Activated T-helper 2 cell treated with anti-CD3 and anti-CD28 coated beads, Interferon-gamma antibody, Interleukin-2, Interleukin-4, amounts not matched to agents 10 μg/mL and 5 μg/mL and 100 μg/mL, durations not matched to agents 14 hours and 24 hours and 36 hours (primary cell): ENCODE measurements at regions not wholly inside any gene's neighbourhood (a gene's known extent, or its start where the extent isn't known, plus 50 kb on each side); places are given as distances from the start of the nearest gene placed in this dataset.

Source experiments
- DNase-seq: peaks from one replicate; pipeline ENCODE4 v3.0.0; 2021; ENCODE audit warnings: low spot score
- H3K27ac Mint-ChIP-seq: one replicate; pipeline ENCODE4 v1.8.0; 2021; ENCODE audit warnings: mixed read lengths
- H3K27me3 Mint-ChIP-seq: one replicate; pipeline ENCODE4 v1.8.0; 2021; ENCODE audit warnings: low read depth, mixed read lengths
- H3K36me3 Mint-ChIP-seq: one replicate; pipeline ENCODE4 v1.8.0; 2021; ENCODE audit warnings: low read depth, mixed read lengths
- H3K4me1 Mint-ChIP-seq: one replicate; pipeline ENCODE4 v1.8.0; 2021; ENCODE audit warnings: low read depth, mixed read lengths
- H3K4me3 Mint-ChIP-seq: one replicate; pipeline ENCODE4 v1.8.0; 2021; ENCODE audit warnings: low read depth, mild to moderate bottlenecking, moderate library complexity, mixed read lengths
- H3K9me3 Mint-ChIP-seq: one replicate; pipeline ENCODE4 v1.8.0; 2021; ENCODE audit warnings: mixed read lengths
- intact Hi-C: fragments of 100-400 bp; cut with micrococcal nuclease; formaldehyde crosslinking; loops from one replicate; pipeline ENCODE4 v1.15.1; 2023

DNA sequence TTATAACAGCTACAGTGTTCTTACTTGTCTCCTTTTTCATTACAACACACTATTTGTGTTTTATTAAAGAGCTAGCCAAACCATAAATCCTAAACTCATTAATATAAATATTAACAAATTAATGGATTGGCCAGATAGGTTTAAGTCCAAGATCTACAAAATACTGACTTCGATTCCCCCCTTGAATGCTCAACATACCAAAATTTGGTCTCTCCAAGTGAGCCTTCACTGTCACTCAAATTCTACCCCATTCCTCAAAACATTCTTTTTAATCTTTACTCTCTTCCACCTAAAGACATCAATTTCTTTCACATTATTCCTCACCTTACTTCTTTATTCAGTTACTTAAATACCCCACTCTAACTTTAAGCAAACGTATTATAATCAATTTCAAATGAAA lies 281.5 kb downstream of the ICOS start:
- peaks cover 7% of the 10 kb centered on the region for H3K27me3 Mint-ChIP-seq
- H3K27ac Mint-ChIP-seq: no peak overlapping the region
- no peak for DNase-seq
- no peaks in the 10 kb centered on the region for H3K4me1 Mint-ChIP-seq
- no peaks in the 10 kb centered on the region for H3K9me3 Mint-ChIP-seq
- H3K4me3 Mint-ChIP-seq: no peak overlapping the region
- no peaks in the 10 kb centered on the region for H3K36me3 Mint-ChIP-seq
- intact Hi-C loops: no loop called here

- Mint-ChIP-seq H3K9me3 (no peaks in the 10 kb centered on the region), H3K4me1 (no peaks in the 10 kb centered on the region), H3K27ac (no peak overlapping the region), H3K4me3 (no peak overlapping the region), H3K36me3 (no peaks in the 10 kb centered on the region), H3K27me3 (peaks cover 8% of the 10 kb centered on the region)
- intact Hi-C loops: no loop called here
- DNase-seq: no peak
Measured at GRCh38 chr2:204219196-204219595, 282.6 kb downstream of the ICOS start.

DNA sequence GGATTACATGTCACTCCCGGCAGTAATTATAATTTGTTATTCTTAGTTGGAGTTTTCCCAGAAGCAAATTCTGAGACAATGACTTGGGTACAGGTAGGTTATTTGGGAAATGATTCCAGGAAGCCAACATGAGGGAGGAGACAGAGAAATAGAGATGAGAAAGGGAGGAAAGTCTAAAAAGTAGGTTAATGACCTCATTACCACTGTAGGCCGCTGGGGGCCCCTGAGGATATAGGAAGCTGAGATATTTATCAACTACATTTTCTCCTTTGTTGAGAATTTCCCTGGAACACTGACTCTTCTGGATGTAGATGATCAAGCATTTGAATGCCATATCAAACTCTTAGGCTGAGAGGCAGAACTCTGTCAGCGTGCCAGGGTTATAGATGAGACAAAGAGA lies 284.3 kb downstream of the ICOS start:
- Mint-ChIP-seq H3K36me3 (no peaks in the 10 kb centered on the region), H3K27me3 (peaks cover 14% of the 10 kb centered on the region), H3K4me1 (no peaks in the 10 kb centered on the region), H3K4me3 (no peak overlapping the region), H3K27ac (no peak overlapping the region), H3K9me3 (no peaks in the 10 kb centered on the region)
- no peak for DNase-seq
- intact Hi-C loops: no loop called here

DNA sequence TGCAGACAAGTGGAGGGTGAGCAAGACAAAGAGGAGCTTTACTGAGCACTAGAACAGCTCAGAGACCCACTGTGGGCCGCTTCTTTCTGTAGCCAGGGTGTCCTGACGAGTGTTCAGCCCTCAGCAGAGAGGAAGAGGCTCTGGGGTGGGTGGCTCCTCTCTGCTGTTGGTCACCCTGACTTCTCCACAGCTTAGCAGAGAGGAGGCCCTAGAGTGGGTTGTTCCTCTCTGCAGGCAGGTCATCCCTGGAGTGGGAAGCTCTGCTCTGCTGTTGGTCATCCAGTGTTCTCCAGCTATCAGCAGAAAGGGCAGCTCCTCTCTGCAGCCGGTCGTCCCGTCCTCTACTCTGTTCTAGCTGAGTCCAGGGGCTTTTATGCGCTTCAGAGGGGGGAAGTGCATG lies 286.5 kb downstream of the ICOS start:
- Mint-ChIP-seq H3K36me3 (no peaks in the 10 kb centered on the region), H3K9me3 (no peaks in the 10 kb centered on the region), H3K27ac (no peak overlapping the region), H3K4me3 (no peak overlapping the region), H3K27me3 (peaks cover 26% of the 10 kb centered on the region), H3K4me1 (no peaks in the 10 kb centered on the region)
- intact Hi-C loops: no loop called here
- DNase-seq: no peak

GRCh38 chr2:204223544-204223943 lies 287.0 kb downstream of the ICOS start:
- no peak overlapping the region for H3K4me3 Mint-ChIP-seq
- DNase-seq: no peak
- H3K4me1 Mint-ChIP-seq: no peaks in the 10 kb centered on the region
- intact Hi-C loops: no loop called here
- H3K27me3 Mint-ChIP-seq: peaks cover 29% of the 10 kb centered on the region
- H3K36me3 Mint-ChIP-seq: no peaks in the 10 kb centered on the region
- no peaks in the 10 kb centered on the region for H3K9me3 Mint-ChIP-seq
- H3K27ac Mint-ChIP-seq: no peak overlapping the region

GRCh38 chr2:204225671-204226073 lies 289.1 kb downstream of the ICOS start:
- Mint-ChIP-seq H3K4me1 (no peaks in the 10 kb centered on the region), H3K9me3 (no peaks in the 10 kb centered on the region), H3K27ac (no peak overlapping the region), H3K36me3 (no peaks in the 10 kb centered on the region), H3K4me3 (no peak overlapping the region), H3K27me3 (peaks cover 38% of the 10 kb centered on the region)
- intact Hi-C loops: no loop called here
- no peak for DNase-seq

- Mint-ChIP-seq H3K36me3 (no peaks in the 10 kb centered on the region), H3K4me3 (no peak overlapping the region), H3K4me1 (no peaks in the 10 kb centered on the region), H3K9me3 (no peaks in the 10 kb centered on the region), H3K27me3 (peaks cover 40% of the 10 kb centered on the region), H3K27ac (no peak overlapping the region)
- intact Hi-C loops: no loop called here
- no peak for DNase-seq
Measured at GRCh38 chr2:204226305-204226880, 289.8 kb downstream of the ICOS start.

GRCh38 chr2:204228169-204228886 lies 291.8 kb downstream of the ICOS start:
- intact Hi-C loops: no loop called here
- H3K27me3 Mint-ChIP-seq: peaks cover 41% of the 10 kb centered on the region
- H3K4me3 Mint-ChIP-seq: no peak overlapping the region
- H3K27ac Mint-ChIP-seq: no peak overlapping the region
- no peaks in the 10 kb centered on the region for H3K36me3 Mint-ChIP-seq
- H3K9me3 Mint-ChIP-seq: no peaks in the 10 kb centered on the region
- H3K4me1 Mint-ChIP-seq: no peaks in the 10 kb centered on the region
- no peak for DNase-seq

DNA sequence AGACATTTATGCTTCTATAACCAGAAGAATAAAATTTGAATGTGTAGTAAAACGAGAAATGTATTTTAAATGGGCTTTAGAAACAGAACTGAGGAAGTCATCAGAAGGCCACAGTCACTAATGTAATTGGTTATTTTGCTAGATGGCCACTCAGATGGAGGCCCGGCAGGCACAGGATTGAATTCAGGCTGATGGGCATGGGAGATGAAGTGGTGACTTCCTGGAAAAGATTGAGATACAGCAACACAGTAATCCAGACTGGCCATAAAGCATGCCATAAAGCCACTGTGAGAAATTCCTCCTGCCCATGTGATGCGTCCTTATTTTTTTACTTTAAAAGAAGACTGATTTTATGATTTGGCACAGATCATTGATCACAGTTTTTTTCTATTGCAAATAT lies 297.7 kb downstream of the ICOS start:
- H3K4me1 Mint-ChIP-seq: no peaks in the 10 kb centered on the region
- no peaks in the 10 kb centered on the region for H3K36me3 Mint-ChIP-seq
- intact Hi-C loops: no loop called here
- no peaks in the 10 kb centered on the region for H3K9me3 Mint-ChIP-seq
- H3K27me3 Mint-ChIP-seq: peaks cover 24% of the 10 kb centered on the region
- no peak overlapping the region for H3K27ac Mint-ChIP-seq
- no peak for DNase-seq
- no peak overlapping the region for H3K4me3 Mint-ChIP-seq

DNA sequence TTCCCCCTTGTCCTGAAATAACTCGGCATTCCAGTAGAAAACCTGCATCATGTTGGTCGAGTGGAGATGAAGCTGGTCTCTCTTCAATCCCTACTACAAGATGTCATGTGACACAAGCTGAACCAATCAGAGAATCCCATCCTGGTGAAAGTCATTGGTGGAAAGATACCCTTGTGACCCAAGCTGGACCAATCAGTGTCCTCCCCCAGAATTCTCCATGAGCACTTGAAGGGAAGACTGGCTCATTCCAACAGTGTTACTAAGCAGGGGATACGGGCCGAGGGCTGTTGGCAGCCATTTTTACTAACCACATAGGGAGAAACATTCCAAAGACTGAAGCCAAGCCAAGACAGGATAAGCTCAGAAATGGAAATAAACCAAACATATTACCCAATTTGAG lies 298.3 kb downstream of the ICOS start:
- Mint-ChIP-seq H3K9me3 (no peaks in the 10 kb centered on the region), H3K27ac (no peak overlapping the region), H3K27me3 (peaks cover 22% of the 10 kb centered on the region), H3K36me3 (no peaks in the 10 kb centered on the region), H3K4me1 (no peaks in the 10 kb centered on the region), H3K4me3 (no peak overlapping the region)
- intact Hi-C loops: no loop called here
- DNase-seq: no peak

GRCh38 chr2:204237416-204237815 lies 300.9 kb downstream of the ICOS start:
- H3K36me3 Mint-ChIP-seq: no peaks in the 10 kb centered on the region
- intact Hi-C loops: no loop called here
- no peaks in the 10 kb centered on the region for H3K4me1 Mint-ChIP-seq
- H3K27me3 Mint-ChIP-seq: peaks cover 15% of the 10 kb centered on the region
- DNase-seq: no peak
- H3K4me3 Mint-ChIP-seq: no peak overlapping the region
- H3K27ac Mint-ChIP-seq: no peak overlapping the region
- no peaks in the 10 kb centered on the region for H3K9me3 Mint-ChIP-seq

- H3K27me3 Mint-ChIP-seq: peaks cover 14% of the 10 kb centered on the region
- no peaks in the 10 kb centered on the region for H3K9me3 Mint-ChIP-seq
- H3K4me3 Mint-ChIP-seq: no peak overlapping the region
- H3K36me3 Mint-ChIP-seq: no peaks in the 10 kb centered on the region
- H3K4me1 Mint-ChIP-seq: peaks cover 9% of the 10 kb centered on the region
- intact Hi-C loops: no loop called here
- DNase-seq: no peak
- no peak overlapping the region for H3K27ac Mint-ChIP-seq
Measured at GRCh38 chr2:204239411-204240165, 303.0 kb downstream of the ICOS start.

DNA sequence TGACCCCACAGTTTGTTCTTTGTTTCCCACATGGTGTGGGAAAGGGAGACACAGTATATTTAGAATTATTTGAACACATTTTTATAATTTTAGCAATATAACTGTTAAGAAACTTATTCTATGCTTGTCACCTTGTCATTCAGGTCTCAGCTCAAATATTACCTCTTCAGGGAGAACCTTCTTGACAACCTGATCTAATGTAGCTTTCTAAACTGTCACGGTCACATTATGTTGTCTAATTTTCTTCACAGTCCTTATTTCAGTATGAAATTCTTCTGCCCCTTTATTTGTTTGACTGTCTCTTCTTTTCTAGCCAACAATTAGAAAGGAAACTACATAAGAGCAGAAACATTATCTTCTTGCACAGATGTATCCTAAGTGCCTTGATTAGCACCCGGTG lies 304.3 kb upstream of the PARD3B start:
- intact Hi-C loops: no loop called here
- Mint-ChIP-seq H3K4me3 (no peak overlapping the region), H3K36me3 (no peaks in the 10 kb centered on the region), H3K4me1 (peaks cover 9% of the 10 kb centered on the region), H3K27me3 (peaks cover 12% of the 10 kb centered on the region), H3K9me3 (no peaks in the 10 kb centered on the region), H3K27ac (no peak overlapping the region)
- no peak for DNase-seq
